ENCODE measurements at regions not wholly inside any gene's neighbourhood (a gene's known extent, or its start where the extent isn't known, plus 50 kb on each side); places are given as distances from the start of the nearest gene placed in this dataset.

GRCh38 chr11:81421251-81421860 is 1312.3 kb downstream of the FAM181B start:
- Histone ChIP-seq H3K9ac (replicated peaks; ENCODE audit: extremely low read depth, insufficient read depth, low read length) (no peak overlapping the region), H2AFZ (ENCODE audit: low read depth, low read length) (no peak overlapping the region), H3K4me3 (replicated peaks in 1 of 3; ENCODE audit: insufficient read depth in 1 of 3, low read depth in 1 of 3, low read length in 3 of 3) (no peak overlapping the region), H3K4me1 (ENCODE audit: control insufficient read depth, extremely low read depth, insufficient read depth, low read length) (no peaks in the 10 kb centered on the region), H3K9me1 (replicated peaks; ENCODE audit: control insufficient read depth, extremely low read depth, insufficient read depth, low read length) (no peaks in the 10 kb centered on the region), H3K36me3 (ENCODE audit: control insufficient read depth in 2 of 2, extremely low read depth in 1 of 2, insufficient read depth in 2 of 2, low read length in 2 of 2) (no peaks in the 10 kb centered on the region), H3K4me2 (ENCODE audit: insufficient read depth, low read length) (no peak overlapping the region), H3K27ac (ENCODE audit: insufficient read depth, low read depth, low read length) (no peak overlapping the region), H3K79me2 (ENCODE audit: control insufficient read depth, insufficient read depth, low read length) (no peaks in the 10 kb centered on the region), H3K27me3 (ENCODE audit: control insufficient read depth in 2 of 2, insufficient read depth in 2 of 2, low read length in 2 of 2) (no peaks in the 10 kb centered on the region), H4K20me1 (replicated peaks; ENCODE audit: control insufficient read depth, extremely low read depth, insufficient read depth, low read length) (no peaks in the 10 kb centered on the region), H3K9me3 (replicated peaks; ENCODE audit: control insufficient read depth, insufficient read depth, low read length) (peaks cover 2% of the 10 kb centered on the region)
- intact Hi-C loops (cut with micrococcal nuclease) = no loop called here
- dilution Hi-C loops (cut with MboI; ENCODE audit: extremely low pct_ligation_motif_present, low sequenced_read_pairs) = no loop called here
- TF ChIP-seq POLR2A (IDR thresholded peaks at IDR 0.05; ENCODE audit: low read depth, low read length) (no peak), MYC (IDR thresholded peaks at IDR 0.05; ENCODE audit: low read depth, low read length) (no peak), EZH2 (IDR thresholded peaks at IDR 0.05; ENCODE audit: borderline replicate concordance, low read depth, low read length, severe bottlenecking) (no peak), JUN (IDR thresholded peaks at IDR 0.05; ENCODE audit: borderline replicate concordance, insufficient read depth, insufficient read length, low read depth) (no peak), MAX (IDR thresholded peaks at IDR 0.05; ENCODE audit: insufficient read depth, insufficient read length) (no peak), POLR2AphosphoS5 (IDR thresholded peaks at IDR 0.05; ENCODE audit: insufficient read depth, low read depth, low read length) (no peak)
- BruUV-seq (replicated peaks) = no TSS peak
- ChIA-PET POLR2A (no interaction called here), CTCF (no interaction called here)
- FAIRE-seq (no peak), DNase-seq (ENCODE audit: low read depth, low spot score) (no peak)

GRCh38 chr11:81420668-81421250 is 1312.9 kb downstream of the FAM181B start:
- POLR2A ChIA-PET = no interaction called here
- dilution Hi-C loops (cut with MboI; ENCODE audit: extremely low pct_ligation_motif_present, low sequenced_read_pairs) = no loop called here
- no peaks in the 10 kb centered on the region for H3K27me3 ChIP-seq (ENCODE audit: control insufficient read depth in 2 of 2, insufficient read depth in 2 of 2, low read length in 2 of 2)

More at GRCh38 chr11:81420668-81421250, 1312.9 kb downstream of the FAM181B start:
- H3K4me2 ChIP-seq (ENCODE audit: insufficient read depth, low read length) = no peak overlapping the region
- no TSS peak for BruUV-seq (replicated peaks)
- DNase-seq (ENCODE audit: low read depth, low spot score) = no peak
- no peaks in the 10 kb centered on the region for H3K9me1 ChIP-seq (replicated peaks; ENCODE audit: control insufficient read depth, extremely low read depth, insufficient read depth, low read length)
- intact Hi-C loops (cut with micrococcal nuclease) = no loop called here
- CTCF ChIA-PET = no interaction called here
- H3K9me3 ChIP-seq (replicated peaks; ENCODE audit: control insufficient read depth, insufficient read depth, low read length) = peaks cover 2% of the 10 kb centered on the region
- no peaks in the 10 kb centered on the region for H3K36me3 ChIP-seq (ENCODE audit: control insufficient read depth in 2 of 2, extremely low read depth in 1 of 2, insufficient read depth in 2 of 2, low read length in 2 of 2)
- H3K4me1 ChIP-seq (ENCODE audit: control insufficient read depth, extremely low read depth, insufficient read depth, low read length) = no peaks in the 10 kb centered on the region
- H3K4me3 ChIP-seq (replicated peaks in 1 of 3; ENCODE audit: insufficient read depth in 1 of 3, low read depth in 1 of 3, low read length in 3 of 3) = no peak overlapping the region
- H2AFZ ChIP-seq (ENCODE audit: low read depth, low read length) = no peak overlapping the region
- no peaks in the 10 kb centered on the region for H4K20me1 ChIP-seq (replicated peaks; ENCODE audit: control insufficient read depth, extremely low read depth, insufficient read depth, low read length)
- H3K79me2 ChIP-seq (ENCODE audit: control insufficient read depth, insufficient read depth, low read length) = no peaks in the 10 kb centered on the region
- TF ChIP-seq JUN (IDR thresholded peaks at IDR 0.05; ENCODE audit: borderline replicate concordance, insufficient read depth, insufficient read length, low read depth) = no peak
- no peak for TF ChIP-seq POLR2AphosphoS5 (IDR thresholded peaks at IDR 0.05; ENCODE audit: insufficient read depth, low read depth, low read length)
- TF ChIP-seq GATA2 (IDR thresholded peaks at IDR 0.05; ENCODE audit: insufficient read depth, insufficient read length, low read depth, low read length) = no peak
- no peak for TF ChIP-seq EZH2 (IDR thresholded peaks at IDR 0.05; ENCODE audit: borderline replicate concordance, low read depth, low read length, severe bottlenecking)
- no peak for TF ChIP-seq FOS (IDR thresholded peaks at IDR 0.05; ENCODE audit: borderline replicate concordance, insufficient read depth, low read length)
- TF ChIP-seq CTCF (IDR thresholded peaks at IDR 0.05; ENCODE audit: extremely low read depth in 1 of 2, insufficient read depth in 1 of 2, low read depth in 1 of 2, low read length in 2 of 2) = no peak
- TF ChIP-seq MYC (IDR thresholded peaks at IDR 0.05; ENCODE audit: low read depth, low read length) = no peak
- no peak for TF ChIP-seq POLR2A (IDR thresholded peaks at IDR 0.05; ENCODE audit: low read depth, low read length)
- no peak for TF ChIP-seq MAX (IDR thresholded peaks at IDR 0.05; ENCODE audit: insufficient read depth, insufficient read length)
- no peak overlapping the region for H3K9ac ChIP-seq (replicated peaks; ENCODE audit: extremely low read depth, insufficient read depth, low read length)
- H3K27ac ChIP-seq (ENCODE audit: insufficient read depth, low read depth, low read length) = no peak overlapping the region
- FAIRE-seq = no peak
